ENCODE measurements at regions not wholly inside any gene's neighbourhood (a gene's known extent, or its start where the extent isn't known, plus 50 kb on each side); places are given as distances from the start of the nearest gene placed in this dataset.

- no peaks in the 10 kb centered on the region for H3K4me1 ChIP-seq
- TF ChIP-seq, protein P1, sequence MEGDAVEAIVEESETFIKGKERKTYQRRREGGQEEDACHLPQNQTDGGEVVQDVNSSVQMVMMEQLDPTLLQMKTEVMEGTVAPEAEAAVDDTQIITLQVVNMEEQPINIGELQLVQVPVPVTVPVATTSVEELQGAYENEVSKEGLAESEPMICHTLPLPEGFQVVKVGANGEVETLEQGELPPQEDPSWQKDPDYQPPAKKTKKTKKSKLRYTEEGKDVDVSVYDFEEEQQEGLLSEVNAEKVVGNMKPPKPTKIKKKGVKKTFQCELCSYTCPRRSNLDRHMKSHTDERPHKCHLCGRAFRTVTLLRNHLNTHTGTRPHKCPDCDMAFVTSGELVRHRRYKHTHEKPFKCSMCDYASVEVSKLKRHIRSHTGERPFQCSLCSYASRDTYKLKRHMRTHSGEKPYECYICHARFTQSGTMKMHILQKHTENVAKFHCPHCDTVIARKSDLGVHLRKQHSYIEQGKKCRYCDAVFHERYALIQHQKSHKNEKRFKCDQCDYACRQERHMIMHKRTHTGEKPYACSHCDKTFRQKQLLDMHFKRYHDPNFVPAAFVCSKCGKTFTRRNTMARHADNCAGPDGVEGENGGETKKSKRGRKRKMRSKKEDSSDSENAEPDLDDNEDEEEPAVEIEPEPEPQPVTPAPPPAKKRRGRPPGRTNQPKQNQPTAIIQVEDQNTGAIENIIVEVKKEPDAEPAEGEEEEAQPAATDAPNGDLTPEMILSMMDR (IDR thresholded peaks at IDR 0.05) = no peak
- intact Hi-C loops (cut with DNase I) = no loop called here
These were observed 468.9 kb downstream of the KLF12 start for GRCh38 chr13:73665261-73665660.

GRCh38 chr13:73664851-73665250 is 469.4 kb downstream of the KLF12 start:
- intact Hi-C loops (cut with DNase I) = no loop called here

More at GRCh38 chr13:73665261-73665660, 468.9 kb downstream of the KLF12 start:
- Histone ChIP-seq H3K36me3 (no peaks in the 10 kb centered on the region), H3K4me3 (no peak overlapping the region), H3K27ac (no peak overlapping the region), H3K27me3 (no peaks in the 10 kb centered on the region), H3K9me3 (no peaks in the 10 kb centered on the region)
- DNase-seq (ENCODE audit: low spot score in 2 of 2) = no peak

GRCh38 chr13:73662833-73663232 is 471.4 kb downstream of the KLF12 start:
- TF ChIP-seq, protein P1 (IDR thresholded peaks at IDR 0.05) = no peak
- DNase-seq (ENCODE audit: low spot score in 2 of 2) = no peak
- H3K36me3 ChIP-seq = no peaks in the 10 kb centered on the region
- no peaks in the 10 kb centered on the region for H3K27me3 ChIP-seq
- intact Hi-C loops (cut with DNase I) = no loop called here
- H3K4me3 ChIP-seq = no peak overlapping the region
- no peaks in the 10 kb centered on the region for H3K9me3 ChIP-seq
- H3K4me1 ChIP-seq = no peaks in the 10 kb centered on the region
- no peak overlapping the region for H3K27ac ChIP-seq

More at GRCh38 chr13:73664851-73665250, 469.4 kb downstream of the KLF12 start:
- Histone ChIP-seq H3K27ac (no peak overlapping the region), H3K4me3 (no peak overlapping the region), H3K27me3 (no peaks in the 10 kb centered on the region), H3K4me1 (no peaks in the 10 kb centered on the region), H3K9me3 (no peaks in the 10 kb centered on the region), H3K36me3 (no peaks in the 10 kb centered on the region)
- TF ChIP-seq, protein P1 (IDR thresholded peaks at IDR 0.05) = no peak
- no peak for DNase-seq (ENCODE audit: low spot score in 2 of 2)

- Histone ChIP-seq H3K9me3 (no peaks in the 10 kb centered on the region), H3K27ac (no peak overlapping the region), H3K4me1 (peaks cover 0 to 2% of the 10 kb centered on the region in 2 donors), H3K27me3 (no peaks in the 10 kb centered on the region), H3K36me3 (no peaks in the 10 kb centered on the region), H3K4me3 (no peak overlapping the region)
- TF ChIP-seq, protein P1 (IDR thresholded peaks at IDR 0.05) = no peak
- DNase-seq (ENCODE audit: low spot score in 2 of 2) = no peak
- intact Hi-C loops (cut with DNase I) = no loop called here
These were observed 472.3 kb downstream of the KLF12 start for GRCh38 chr13:73661687-73662425.

DNA sequence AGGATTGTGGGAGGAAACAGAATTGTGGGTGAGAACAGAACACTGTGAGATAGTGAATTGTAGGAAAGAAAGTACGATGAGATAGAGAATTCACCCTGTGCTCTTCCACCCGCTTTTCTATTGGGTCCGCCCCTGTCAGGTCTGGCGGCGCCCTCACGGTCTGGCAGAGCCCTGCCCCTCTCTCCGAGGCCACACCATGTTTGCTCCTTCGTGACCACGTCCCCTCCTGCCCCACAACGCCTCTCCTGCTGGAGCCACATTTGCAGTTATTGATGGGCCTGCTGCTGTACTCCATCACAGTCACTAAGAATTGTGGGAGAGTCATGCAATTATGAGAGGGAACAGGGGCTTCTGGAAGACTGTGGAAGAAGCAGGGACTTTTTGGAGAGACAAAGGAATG is 473.1 kb downstream of the KLF12 start:
- Histone ChIP-seq H3K27ac (no peak overlapping the region), H3K4me3 (no peak overlapping the region)
- DNase-seq (ENCODE audit: low spot score in 2 of 2) = no peak

More for the DNA sequence above, 473.1 kb downstream of the KLF12 start:
- TF ChIP-seq, protein P1 (IDR thresholded peaks at IDR 0.05) = no peak
- Histone ChIP-seq H3K27me3 (no peaks in the 10 kb centered on the region), H3K9me3 (no peaks in the 10 kb centered on the region), H3K36me3 (no peaks in the 10 kb centered on the region), H3K4me1 (peaks cover 0 to 2% of the 10 kb centered on the region in 2 donors)
- intact Hi-C loops (cut with DNase I) = no loop called here
